ENCODE measurements at regions not wholly inside any gene's neighbourhood (a gene's known extent, or its start where the extent isn't known, plus 50 kb on each side); places are given as distances from the start of the nearest gene placed in this dataset.
"Not testable (repeated sequence)": the region's sequence is repeated elsewhere in the genome, so short reads cannot be mapped to it uniquely, and the experiment has no call there.

DNA sequence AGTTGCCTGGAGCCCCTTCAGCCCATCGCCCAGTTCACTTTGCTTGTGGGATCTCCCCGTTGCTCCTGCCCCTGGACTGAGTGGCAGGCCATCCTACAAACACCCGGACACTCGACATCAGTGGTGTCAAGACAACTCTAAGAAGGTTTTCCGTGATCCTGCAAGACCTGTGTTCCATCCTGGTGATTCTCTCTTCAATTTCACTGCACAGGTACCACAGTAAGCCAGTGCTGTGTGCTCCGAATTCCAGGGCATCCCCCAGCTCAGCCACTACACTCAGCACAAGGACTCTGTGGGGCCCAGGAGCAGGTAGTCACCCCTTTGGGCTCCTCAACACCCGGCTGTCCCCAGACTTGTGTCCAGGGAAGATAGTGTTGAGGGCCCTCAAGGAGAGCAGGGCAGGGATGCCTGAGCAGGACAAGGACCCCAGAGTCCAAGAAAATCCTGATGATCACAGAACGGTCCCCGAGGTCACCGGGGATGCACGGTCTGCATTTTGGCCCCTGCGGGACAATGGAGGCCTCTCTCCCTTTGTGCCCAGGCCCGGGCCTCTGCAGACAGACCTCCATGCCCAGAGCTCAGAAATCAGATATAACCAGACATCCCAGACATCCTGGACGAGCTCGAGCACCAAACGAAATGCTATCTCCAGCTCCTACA is 146.9 kb upstream of the C1QTNF3 start:
- not testable (repeated sequence) for DNase-seq

DNA sequence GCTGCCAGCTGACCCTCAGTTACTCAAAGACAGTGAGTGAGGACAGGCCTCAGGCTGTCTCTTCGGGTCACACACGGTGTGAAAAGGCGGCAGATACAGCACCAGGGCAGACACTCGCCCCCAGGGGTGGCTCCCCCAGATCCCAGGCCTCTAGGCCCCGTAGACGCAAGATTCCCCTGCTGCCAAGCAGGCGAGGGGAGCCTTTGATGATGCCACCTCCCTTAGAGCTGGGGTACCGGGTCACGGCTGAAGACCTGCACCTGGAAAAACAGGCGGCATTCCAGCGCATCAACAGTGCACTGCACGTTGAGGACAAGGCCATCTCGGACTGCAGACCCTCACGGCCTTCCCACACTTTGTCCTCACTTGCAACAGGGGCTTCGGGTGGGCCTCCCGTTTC is 147.5 kb upstream of the C1QTNF3 start:
- DNase-seq = not testable (repeated sequence)

DNA sequence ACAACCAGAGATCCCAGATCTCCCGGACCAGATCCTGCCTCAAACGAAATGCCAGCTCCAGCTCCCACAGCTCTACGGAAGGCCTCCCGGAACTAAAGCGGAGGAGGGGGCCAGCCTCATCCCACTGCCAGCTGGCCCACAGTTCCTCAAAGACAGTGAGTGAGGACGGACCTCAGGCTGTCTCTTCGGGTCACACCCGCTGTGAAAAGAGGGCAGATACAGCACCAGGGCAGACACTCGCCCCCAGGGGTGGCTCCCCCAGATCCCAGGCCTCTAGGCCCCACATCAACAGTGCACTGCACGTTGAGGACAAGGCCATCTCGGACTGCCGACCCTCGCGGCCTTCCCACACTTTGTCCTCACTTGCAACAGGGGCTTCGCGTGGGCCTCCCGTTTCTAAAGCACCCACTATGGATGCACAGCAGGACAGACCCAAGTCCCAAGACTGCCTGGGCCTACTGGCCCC is 148.3 kb upstream of the C1QTNF3 start:
- DNase-seq = not testable (repeated sequence)

- not testable (repeated sequence) for DNase-seq
These were observed 149.3 kb upstream of the C1QTNF3 start for GRCh38 chr5:34192064-34192922.

GRCh38 chr5:34192923-34193262 is 149.9 kb upstream of the C1QTNF3 start:
- not testable (repeated sequence) for DNase-seq

DNA sequence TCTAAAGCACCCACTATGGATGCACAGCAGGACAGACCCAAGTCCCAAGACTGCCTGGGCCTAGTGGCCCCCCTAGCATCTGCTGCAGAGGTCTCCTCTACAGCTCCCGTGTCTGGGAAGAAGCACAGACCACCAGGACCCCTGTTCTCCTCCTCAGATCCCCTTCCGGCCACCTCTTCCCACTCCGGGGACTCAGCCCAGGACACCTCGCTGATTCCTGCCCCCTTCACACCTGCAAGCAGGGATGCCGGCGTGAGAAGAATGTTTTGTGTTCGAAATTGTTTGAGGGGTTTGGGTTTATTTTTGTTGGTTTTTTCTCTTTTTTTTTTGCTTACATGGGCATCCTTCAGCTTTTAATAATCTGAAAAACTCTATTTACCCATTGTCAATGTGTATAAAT is 150.3 kb upstream of the C1QTNF3 start:
- not testable (repeated sequence) for DNase-seq

- not testable (repeated sequence) for DNase-seq
These were observed 150.8 kb upstream of the C1QTNF3 start for GRCh38 chr5:34193804-34194203.

GRCh38 chr5:34196091-34196490 is 153.1 kb upstream of the C1QTNF3 start:
- not testable (repeated sequence) for DNase-seq

- DNase-seq = not testable (repeated sequence)
These were observed 162.3 kb upstream of the C1QTNF3 start for GRCh38 chr5:34205347-34205746.

DNA sequence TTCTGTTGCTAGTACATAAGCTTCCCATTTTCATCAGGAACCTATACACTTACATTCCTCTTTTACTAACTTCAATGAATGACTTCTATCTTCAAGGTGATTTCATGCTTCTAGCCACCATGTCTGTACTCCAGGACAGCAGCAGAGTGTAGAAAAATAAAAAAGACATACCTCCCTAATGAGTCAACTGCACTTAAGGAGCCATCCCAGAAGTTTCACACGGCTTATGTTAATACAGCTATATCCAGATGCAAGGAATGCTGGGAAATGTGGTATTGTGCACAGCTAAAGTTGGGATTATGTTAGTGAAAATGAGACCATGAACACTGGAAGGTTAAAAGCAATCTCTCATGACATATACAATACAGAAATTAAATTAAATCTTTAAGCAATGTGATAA is 174.4 kb upstream of the C1QTNF3 start:
- not testable (repeated sequence) for DNase-seq

- not testable (repeated sequence) for DNase-seq
These were observed 178.5 kb upstream of the C1QTNF3 start for GRCh38 chr5:34221329-34222073.

- not testable (repeated sequence) for DNase-seq
These were observed 180.1 kb upstream of the C1QTNF3 start for GRCh38 chr5:34223158-34223557.

- not testable (repeated sequence) for DNase-seq
These were observed 187.4 kb upstream of the C1QTNF3 start for GRCh38 chr5:34230402-34230801.

DNA sequence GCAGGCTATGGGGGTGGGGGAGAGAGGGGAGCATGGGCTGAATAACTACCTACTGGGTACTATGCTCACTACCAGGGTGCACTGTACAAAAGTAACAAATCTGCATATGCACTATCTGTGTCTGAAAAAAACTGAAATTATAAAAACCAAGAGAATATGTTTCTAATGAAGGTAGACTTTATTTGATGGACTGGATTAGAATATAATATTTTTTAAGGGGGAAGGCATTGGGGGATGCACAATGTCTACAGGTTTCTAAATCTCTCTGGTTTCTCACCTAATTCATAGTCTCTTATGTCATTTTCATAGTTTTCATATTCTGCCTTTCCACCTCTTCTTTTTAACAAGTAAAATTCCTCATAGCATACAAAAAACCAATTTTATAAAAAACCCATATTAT is 200.8 kb upstream of the C1QTNF3 start:
- DNase-seq = not testable (repeated sequence)

- not testable (repeated sequence) for DNase-seq
These were observed 201.4 kb upstream of the C1QTNF3 start for GRCh38 chr5:34244281-34245031.

GRCh38 chr5:34245032-34245394 is 202.0 kb upstream of the C1QTNF3 start:
- not testable (repeated sequence) for DNase-seq

DNA sequence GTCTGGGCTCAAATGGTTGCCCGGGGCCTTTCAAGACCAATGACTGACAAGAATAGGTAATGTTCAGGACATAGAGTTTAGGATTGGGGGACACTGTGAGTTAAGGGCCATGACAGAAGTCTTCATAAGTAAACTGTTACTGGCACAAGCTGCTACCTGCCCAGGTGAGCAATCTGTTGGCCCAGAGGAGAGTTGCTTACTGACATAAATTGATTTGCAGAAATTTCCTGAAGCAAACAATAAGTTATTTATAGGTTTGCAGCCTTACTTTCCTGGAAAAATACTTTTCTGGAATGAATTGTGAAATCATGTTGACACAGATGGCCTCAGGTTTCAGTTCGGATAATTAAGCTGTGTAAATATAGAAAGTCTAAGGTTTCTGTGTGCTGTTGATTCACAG is 202.8 kb upstream of the C1QTNF3 start:
- DNase-seq = not testable (repeated sequence)

- DNase-seq = not testable (repeated sequence)
These were observed 215.6 kb upstream of the C1QTNF3 start for GRCh38 chr5:34258598-34258997.

- DNase-seq = not testable (repeated sequence)
These were observed 218.0 kb upstream of the C1QTNF3 start for GRCh38 chr5:34261020-34261419.

DNA sequence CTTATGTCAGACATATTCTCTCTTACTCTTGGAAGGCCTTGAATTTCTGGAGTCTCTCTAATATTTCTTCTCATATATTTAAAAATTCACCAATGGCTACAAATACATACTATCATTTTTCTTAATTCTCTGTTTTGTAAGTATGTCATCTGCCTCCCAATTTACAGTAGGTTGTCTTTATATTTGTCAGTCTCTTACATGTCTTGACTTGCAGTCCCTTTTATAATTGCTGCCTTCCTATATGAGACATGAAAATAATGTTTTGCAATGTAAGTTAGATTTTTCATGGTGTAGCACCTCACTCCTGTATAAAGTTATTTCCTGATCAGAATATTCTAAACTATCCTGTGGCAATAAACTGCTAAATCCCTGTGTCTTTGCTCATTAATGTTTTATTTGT is 223.1 kb upstream of the C1QTNF3 start:
- not testable (repeated sequence) for DNase-seq

GRCh38 chr5:34296759-34297158 is 253.7 kb upstream of the C1QTNF3 start:
- not testable (repeated sequence) for DNase-seq

DNA sequence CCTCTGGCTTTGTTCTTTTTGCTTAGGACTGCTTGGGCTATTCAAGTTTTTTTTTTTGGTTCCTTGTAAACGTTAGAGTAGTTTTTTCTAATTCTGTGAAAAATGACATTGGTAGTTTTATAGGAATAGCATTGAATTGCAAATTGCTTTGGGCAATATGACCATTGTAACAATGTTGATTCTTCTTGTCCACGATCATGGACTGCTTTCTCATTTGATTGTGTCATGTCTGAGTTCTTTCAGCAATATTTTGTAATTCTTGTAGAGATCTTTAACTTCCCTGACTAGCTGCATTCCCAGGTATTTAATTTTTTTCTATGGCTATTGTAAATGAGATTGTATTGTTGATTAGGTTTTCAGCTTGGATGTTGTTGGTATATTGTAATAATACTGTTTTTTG is 286.2 kb upstream of the C1QTNF3 start:
- DNase-seq = not testable (repeated sequence)
